ENCODE measurements at regions not wholly inside any gene's neighbourhood (a gene's known extent, or its start where the extent isn't known, plus 50 kb on each side); places are given as distances from the start of the nearest gene placed in this dataset.
"Not testable (repeated sequence)": the region's sequence is repeated elsewhere in the genome, so short reads cannot be mapped to it uniquely, and the experiment has no call there.

GRCh38 chr12:66813137-66813892, 134.4 kb upstream of the GRIP1 start:
- no peaks in the 10 kb centered on the region for H3K4me1 ChIP-seq
- no peaks in the 10 kb centered on the region for H3K9me3 ChIP-seq
- H3K36me3 ChIP-seq = no peaks in the 10 kb centered on the region
- H3K4me3 ChIP-seq = no peak overlapping the region
- intact Hi-C loops (cut with DNase I) = no loop called here
- no peak overlapping the region for H3K27ac ChIP-seq
- no peaks in the 10 kb centered on the region for H3K27me3 ChIP-seq
- no peak for TF ChIP-seq CTCF (IDR thresholded peaks at IDR 0.05)
- DNase-seq = no peak
- no peak overlapping the region for H3K9ac ChIP-seq (ENCODE audit: low read depth in 2 of 2, low read length in 2 of 2)

- Histone ChIP-seq H3K4me1 (no peaks in the 10 kb centered on the region), H3K9ac (ENCODE audit: low read depth in 2 of 2, low read length in 2 of 2) (no peak overlapping the region), H3K36me3 (no peaks in the 10 kb centered on the region), H3K27me3 (no peaks in the 10 kb centered on the region), H3K4me3 (no peak overlapping the region), H3K9me3 (no peaks in the 10 kb centered on the region), H3K27ac (no peak overlapping the region)
- intact Hi-C loops (cut with DNase I) = no loop called here
- no peak for DNase-seq
- no peak for TF ChIP-seq CTCF (IDR thresholded peaks at IDR 0.05)
These were observed 140.7 kb upstream of the GRIP1 start for GRCh38 chr12:66819587-66819986.

GRCh38 chr12:66822961-66823360, 144.1 kb upstream of the GRIP1 start:
- H3K27me3 ChIP-seq = no peaks in the 10 kb centered on the region
- TF ChIP-seq CTCF (IDR thresholded peaks at IDR 0.05) = no peak
- no peaks in the 10 kb centered on the region for H3K9me3 ChIP-seq
- no peak for DNase-seq
- intact Hi-C loops (cut with DNase I) = no loop called here
- H3K4me3 ChIP-seq = no peak overlapping the region
- no peaks in the 10 kb centered on the region for H3K4me1 ChIP-seq
- H3K27ac ChIP-seq = no peak overlapping the region
- no peaks in the 10 kb centered on the region for H3K36me3 ChIP-seq
- no peak overlapping the region for H3K9ac ChIP-seq (ENCODE audit: low read depth in 2 of 2, low read length in 2 of 2)

- no peak overlapping the region for H3K9ac ChIP-seq (ENCODE audit: low read depth in 2 of 2, low read length in 2 of 2)
- no peaks in the 10 kb centered on the region for H3K4me1 ChIP-seq
- DNase-seq = no peak
- H3K4me3 ChIP-seq = no peak overlapping the region
- H3K27ac ChIP-seq = no peak overlapping the region
- no peaks in the 10 kb centered on the region for H3K9me3 ChIP-seq
- intact Hi-C loops (cut with DNase I) = no loop called here
- no peaks in the 10 kb centered on the region for H3K36me3 ChIP-seq
- no peaks in the 10 kb centered on the region for H3K27me3 ChIP-seq
- no peak for TF ChIP-seq CTCF (IDR thresholded peaks at IDR 0.05)
These were observed 145.1 kb upstream of the GRIP1 start for GRCh38 chr12:66823857-66824570.

GRCh38 chr12:66825921-66826320, 147.0 kb upstream of the GRIP1 start:
- H3K4me3 ChIP-seq; DNase-seq; H3K9me3 ChIP-seq; H3K4me1 ChIP-seq; H3K27ac ChIP-seq; H3K9ac ChIP-seq (ENCODE audit: low read depth in 2 of 2, low read length in 2 of 2); intact Hi-C loops (cut with DNase I); H3K27me3 ChIP-seq; H3K36me3 ChIP-seq: not testable (repeated sequence)
